ENCODE measurements at regions not wholly inside any gene's neighbourhood (a gene's known extent, or its start where the extent isn't known, plus 50 kb on each side); places are given as distances from the start of the nearest gene placed in this dataset.

DNA sequence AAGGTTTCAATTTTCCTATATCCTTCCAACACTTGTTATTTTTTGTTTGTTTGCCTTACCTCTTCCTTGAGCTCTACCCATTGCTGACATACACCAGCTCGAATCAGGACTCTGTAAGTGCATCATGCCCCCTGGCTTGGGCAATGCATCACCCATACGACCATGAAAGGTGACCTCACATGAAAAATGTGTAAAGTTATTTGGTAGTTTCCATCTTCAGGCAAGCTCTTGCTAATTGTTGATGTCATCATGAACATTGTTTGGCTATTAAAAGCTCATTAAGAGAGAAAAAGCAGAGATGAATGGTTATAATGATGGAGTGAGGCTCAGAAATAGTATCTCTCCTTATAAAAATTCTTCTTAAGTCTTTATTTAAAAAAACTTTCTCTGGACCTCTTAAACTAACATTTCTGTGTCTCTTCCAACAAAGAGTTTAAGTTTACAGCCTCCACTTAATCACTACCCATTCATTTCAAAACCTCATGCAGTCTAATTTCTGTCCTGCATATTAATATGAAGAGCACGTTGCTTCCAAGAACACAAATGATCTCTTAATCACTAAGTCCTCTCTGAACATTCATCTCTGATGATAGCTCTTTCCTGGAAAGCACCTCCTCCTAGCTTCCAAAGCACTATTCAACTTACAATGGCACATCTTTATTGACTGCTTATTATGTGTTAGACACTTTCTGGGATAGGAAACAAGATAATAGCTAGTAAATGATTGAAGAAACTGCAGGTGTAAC lies 236.3 kb downstream of the NFKBIZ start:
- TF ChIP-seq, protein P1, sequence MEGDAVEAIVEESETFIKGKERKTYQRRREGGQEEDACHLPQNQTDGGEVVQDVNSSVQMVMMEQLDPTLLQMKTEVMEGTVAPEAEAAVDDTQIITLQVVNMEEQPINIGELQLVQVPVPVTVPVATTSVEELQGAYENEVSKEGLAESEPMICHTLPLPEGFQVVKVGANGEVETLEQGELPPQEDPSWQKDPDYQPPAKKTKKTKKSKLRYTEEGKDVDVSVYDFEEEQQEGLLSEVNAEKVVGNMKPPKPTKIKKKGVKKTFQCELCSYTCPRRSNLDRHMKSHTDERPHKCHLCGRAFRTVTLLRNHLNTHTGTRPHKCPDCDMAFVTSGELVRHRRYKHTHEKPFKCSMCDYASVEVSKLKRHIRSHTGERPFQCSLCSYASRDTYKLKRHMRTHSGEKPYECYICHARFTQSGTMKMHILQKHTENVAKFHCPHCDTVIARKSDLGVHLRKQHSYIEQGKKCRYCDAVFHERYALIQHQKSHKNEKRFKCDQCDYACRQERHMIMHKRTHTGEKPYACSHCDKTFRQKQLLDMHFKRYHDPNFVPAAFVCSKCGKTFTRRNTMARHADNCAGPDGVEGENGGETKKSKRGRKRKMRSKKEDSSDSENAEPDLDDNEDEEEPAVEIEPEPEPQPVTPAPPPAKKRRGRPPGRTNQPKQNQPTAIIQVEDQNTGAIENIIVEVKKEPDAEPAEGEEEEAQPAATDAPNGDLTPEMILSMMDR (IDR thresholded peaks at IDR 0.05), result no peak
- TF ChIP-seq EZH2 (IDR thresholded peaks at IDR 0.05; ENCODE audit: borderline replicate concordance, insufficient read depth, low read depth, low read length, poor library complexity, severe bottlenecking), result no peak

All from B cell (primary cell).